ENCODE measurements at regions not wholly inside any gene's neighbourhood (a gene's known extent, or its start where the extent isn't known, plus 50 kb on each side); places are given as distances from the start of the nearest gene placed in this dataset.

DNA sequence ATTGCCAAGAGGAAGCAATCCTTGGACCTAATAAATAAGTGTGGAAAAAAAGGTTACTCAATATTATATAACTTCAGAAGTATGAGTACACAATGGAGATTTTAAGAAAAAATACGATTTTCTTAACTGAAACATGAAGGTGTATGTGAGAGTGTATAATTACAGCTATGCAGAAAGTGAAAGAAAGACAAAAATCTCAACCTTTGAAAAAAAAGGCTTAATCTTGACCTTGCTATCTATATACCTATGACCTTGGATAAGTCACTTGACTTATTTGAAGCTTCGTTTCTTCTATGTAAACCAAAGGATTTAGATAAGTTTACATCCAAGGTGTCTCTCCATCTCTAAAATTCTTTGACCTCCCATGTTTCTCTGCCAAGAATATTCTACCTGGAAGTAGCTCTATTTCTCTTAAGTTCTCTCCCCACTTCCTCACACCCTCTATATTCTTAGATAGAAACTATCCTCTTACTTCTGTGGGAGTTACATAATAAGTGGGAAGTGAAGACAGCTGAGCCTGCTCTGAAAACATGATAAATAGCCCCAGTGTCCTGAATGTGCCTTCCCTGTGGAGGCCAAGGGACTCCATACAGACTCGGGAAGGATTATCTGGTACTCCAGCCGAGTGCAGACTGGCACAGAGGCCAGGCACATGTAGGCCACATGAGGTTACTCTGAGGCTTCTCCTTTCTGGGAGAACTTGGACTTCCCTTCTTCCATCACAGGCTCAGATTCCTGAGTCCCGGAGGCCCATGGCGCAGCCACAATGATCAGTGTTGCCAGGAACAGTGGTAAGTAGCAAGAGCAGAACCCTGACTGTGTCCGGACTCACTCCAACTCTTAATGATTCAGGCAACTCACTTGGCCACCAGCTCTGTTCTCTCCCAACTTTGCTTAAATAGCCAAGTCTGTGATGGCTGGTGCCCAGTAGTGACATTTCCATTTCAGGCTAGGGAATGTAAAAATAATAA lies 166.8 kb upstream of the COL8A1 start:
- ATAC-seq (ENCODE audit: poor library complexity) (no peak), DNase-seq (no peak)
- ChIA-PET CTCF (no interaction called here), POLR2A (no interaction called here)
- Mint-ChIP-seq H3K4me1 (ENCODE audit: low read depth) (no peaks in the 10 kb centered on the region), H3K36me3 (ENCODE audit: low read depth) (no peaks in the 10 kb centered on the region), H3K9me3 (no peaks in the 10 kb centered on the region), H3K4me3 (no peak overlapping the region), H3K27ac (no peak overlapping the region), H3K27me3 (no peaks in the 10 kb centered on the region)
- no peaks in the 10 kb centered on the region for H3K36me3 ChIP-seq (ENCODE audit: insufficient read depth, low read length)
- H3K27ac ChIP-seq (ENCODE audit: low read depth in 1 of 2, low read length in 2 of 2): no peak overlapping the region
- intact Hi-C loops (cut with DNase I, micrococcal nuclease): no loop called here
- H3K27me3 ChIP-seq (ENCODE audit: control insufficient read depth in 1 of 2, insufficient read depth in 2 of 2, low read length in 2 of 2): no peaks in the 10 kb centered on the region
- TF ChIP-seq, protein P1, sequence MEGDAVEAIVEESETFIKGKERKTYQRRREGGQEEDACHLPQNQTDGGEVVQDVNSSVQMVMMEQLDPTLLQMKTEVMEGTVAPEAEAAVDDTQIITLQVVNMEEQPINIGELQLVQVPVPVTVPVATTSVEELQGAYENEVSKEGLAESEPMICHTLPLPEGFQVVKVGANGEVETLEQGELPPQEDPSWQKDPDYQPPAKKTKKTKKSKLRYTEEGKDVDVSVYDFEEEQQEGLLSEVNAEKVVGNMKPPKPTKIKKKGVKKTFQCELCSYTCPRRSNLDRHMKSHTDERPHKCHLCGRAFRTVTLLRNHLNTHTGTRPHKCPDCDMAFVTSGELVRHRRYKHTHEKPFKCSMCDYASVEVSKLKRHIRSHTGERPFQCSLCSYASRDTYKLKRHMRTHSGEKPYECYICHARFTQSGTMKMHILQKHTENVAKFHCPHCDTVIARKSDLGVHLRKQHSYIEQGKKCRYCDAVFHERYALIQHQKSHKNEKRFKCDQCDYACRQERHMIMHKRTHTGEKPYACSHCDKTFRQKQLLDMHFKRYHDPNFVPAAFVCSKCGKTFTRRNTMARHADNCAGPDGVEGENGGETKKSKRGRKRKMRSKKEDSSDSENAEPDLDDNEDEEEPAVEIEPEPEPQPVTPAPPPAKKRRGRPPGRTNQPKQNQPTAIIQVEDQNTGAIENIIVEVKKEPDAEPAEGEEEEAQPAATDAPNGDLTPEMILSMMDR (IDR thresholded peaks at IDR 0.05): no peak
- no peaks in the 10 kb centered on the region for H3K9me3 ChIP-seq (ENCODE audit: control insufficient read depth in 1 of 2, insufficient read depth in 1 of 2, low read length in 2 of 2)
- H3K4me3 ChIP-seq (ENCODE audit: low read length): no peak overlapping the region
- H3K4me1 ChIP-seq (ENCODE audit: insufficient read depth, low read length): no peaks in the 10 kb centered on the region

DNA sequence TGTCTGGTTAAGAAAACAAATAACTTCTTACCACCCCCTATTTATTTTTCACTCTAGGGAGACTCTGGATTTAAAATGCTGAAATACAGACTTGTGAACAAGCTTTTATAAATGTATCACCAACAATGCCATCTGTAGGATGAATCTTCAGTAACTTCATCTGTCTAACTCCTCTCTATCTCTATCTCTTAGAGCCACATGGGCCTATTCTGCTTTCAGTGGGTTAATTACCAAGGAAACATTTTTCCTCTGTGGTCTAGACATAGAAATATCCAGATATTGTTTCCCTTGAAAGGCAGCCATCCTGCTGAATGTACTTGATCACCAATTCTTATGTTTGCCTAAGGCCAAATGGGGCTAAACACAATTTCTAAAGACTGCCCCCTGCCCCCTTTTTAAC lies 167.6 kb upstream of the COL8A1 start:
- Histone ChIP-seq H3K27ac (ENCODE audit: low read depth in 1 of 2, low read length in 2 of 2) (no peak overlapping the region), H3K36me3 (ENCODE audit: insufficient read depth, low read length) (no peaks in the 10 kb centered on the region), H3K27me3 (ENCODE audit: control insufficient read depth in 1 of 2, insufficient read depth in 2 of 2, low read length in 2 of 2) (no peaks in the 10 kb centered on the region), H3K4me1 (ENCODE audit: insufficient read depth, low read length) (no peaks in the 10 kb centered on the region), H3K4me3 (ENCODE audit: low read length) (no peak overlapping the region), H3K9me3 (ENCODE audit: control insufficient read depth in 1 of 2, insufficient read depth in 1 of 2, low read length in 2 of 2) (no peaks in the 10 kb centered on the region)
- Mint-ChIP-seq H3K9me3 (no peaks in the 10 kb centered on the region), H3K27me3 (no peaks in the 10 kb centered on the region), H3K36me3 (ENCODE audit: low read depth) (no peaks in the 10 kb centered on the region), H3K4me3 (no peak overlapping the region), H3K27ac (no peak overlapping the region), H3K4me1 (ENCODE audit: low read depth) (no peaks in the 10 kb centered on the region)
- DNase-seq (no peak), ATAC-seq (ENCODE audit: poor library complexity) (no peak)
- intact Hi-C loops (cut with DNase I, micrococcal nuclease): no loop called here
- ChIA-PET POLR2A (no interaction called here), CTCF (no interaction called here)
- TF ChIP-seq, protein P1 (IDR thresholded peaks at IDR 0.05): no peak

DNA sequence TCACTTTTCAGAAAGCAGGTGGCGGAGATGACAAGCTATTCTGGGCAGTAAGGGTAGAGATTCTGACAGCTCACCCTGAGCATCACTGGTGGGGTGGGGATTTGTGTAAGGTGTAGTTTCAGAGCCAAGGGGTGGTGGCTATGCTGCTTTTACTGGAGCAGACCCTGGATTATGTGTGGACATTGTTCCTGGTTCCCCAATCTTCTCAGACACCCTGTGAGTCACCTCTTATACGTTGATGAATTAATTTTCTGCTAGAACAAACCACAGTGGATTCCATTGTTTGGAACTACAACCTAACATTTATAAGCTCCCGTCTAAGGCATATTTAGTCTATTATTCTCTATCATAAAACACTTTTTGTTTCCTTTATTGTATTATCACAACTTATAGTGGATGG lies 169.5 kb upstream of the COL8A1 start:
- Mint-ChIP-seq H3K4me3 (no peak overlapping the region), H3K36me3 (ENCODE audit: low read depth) (no peaks in the 10 kb centered on the region), H3K27ac (no peak overlapping the region), H3K27me3 (no peaks in the 10 kb centered on the region), H3K9me3 (no peaks in the 10 kb centered on the region), H3K4me1 (ENCODE audit: low read depth) (no peaks in the 10 kb centered on the region)
- ATAC-seq (ENCODE audit: poor library complexity) (no peak), DNase-seq (no peak)
- POLR2A ChIA-PET: no interaction called here
- TF ChIP-seq, protein P1 (IDR thresholded peaks at IDR 0.05): no peak
- H3K27me3 ChIP-seq (ENCODE audit: control insufficient read depth in 1 of 2, insufficient read depth in 2 of 2, low read length in 2 of 2): no peaks in the 10 kb centered on the region
- no peaks in the 10 kb centered on the region for H3K9me3 ChIP-seq (ENCODE audit: control insufficient read depth in 1 of 2, insufficient read depth in 1 of 2, low read length in 2 of 2)
- CTCF ChIA-PET: no interaction called here
- no peaks in the 10 kb centered on the region for H3K4me1 ChIP-seq (ENCODE audit: insufficient read depth, low read length)
- no peak overlapping the region for H3K4me3 ChIP-seq (ENCODE audit: low read length)
- H3K27ac ChIP-seq (ENCODE audit: low read depth in 1 of 2, low read length in 2 of 2): no peak overlapping the region
- no peaks in the 10 kb centered on the region for H3K36me3 ChIP-seq (ENCODE audit: insufficient read depth, low read length)
- intact Hi-C loops (cut with DNase I, micrococcal nuclease): no loop called here

All from CD4-positive, alpha-beta T cell (primary cell).